ENCODE measurements at regions not wholly inside any gene's neighbourhood (a gene's known extent, or its start where the extent isn't known, plus 50 kb on each side); places are given as distances from the start of the nearest gene placed in this dataset.

- TF ChIP-seq CTCF (IDR thresholded peaks at IDR 0.05; ENCODE audit: low read depth, low read length) (no peak), EZH2phosphoT487 (IDR thresholded peaks at IDR 0.05; ENCODE audit: low read depth) (no peak)
Measured at GRCh38 chr18:51273437-51273836, 76.0 kb upstream of the MEX3C start.
